ENCODE measurements at regions not wholly inside any gene's neighbourhood (a gene's known extent, or its start where the extent isn't known, plus 50 kb on each side); places are given as distances from the start of the nearest gene placed in this dataset.

DNA sequence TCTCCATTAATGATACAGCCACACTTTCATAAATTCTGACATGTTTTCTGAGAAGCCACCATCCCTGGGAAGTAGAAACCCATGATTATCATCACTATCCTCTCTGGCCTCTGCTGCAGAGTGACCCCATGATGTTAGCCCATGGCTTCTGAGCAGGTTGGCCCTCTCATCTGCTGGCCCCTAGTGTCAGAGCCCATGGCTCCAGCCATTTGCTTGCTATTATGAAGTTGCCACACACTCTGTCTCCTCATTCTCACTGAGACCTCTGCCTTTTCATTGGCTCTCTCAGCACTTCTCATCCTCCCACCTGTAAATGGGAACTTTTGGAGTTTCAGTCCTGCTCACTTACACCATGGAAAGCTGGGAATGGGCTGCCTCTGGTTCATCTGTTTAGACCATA lies 192.7 kb downstream of the GASK1B start:
- ChIA-PET CTCF (no interaction called here), POLR2A (no interaction called here)
- Mint-ChIP-seq H3K4me1 (peaks cover 2% of the 10 kb centered on the region), H3K9me3 (ENCODE audit: insufficient read depth) (no peaks in the 10 kb centered on the region), H3K27ac (no peak overlapping the region), H3K27me3 (peaks cover 3% of the 10 kb centered on the region), H3K4me3 (no peak overlapping the region)
- intact Hi-C loops (cut with micrococcal nuclease), result no loop called here
- no peaks in the 10 kb centered on the region for H3K36me3 ChIP-seq (replicated peaks in 1 of 2; ENCODE audit: control extremely low read depth in 1 of 2, control insufficient read depth in 1 of 2, extremely low read depth in 1 of 2, insufficient read depth in 2 of 2, low read length in 1 of 2)
- TF ChIP-seq, protein P1, sequence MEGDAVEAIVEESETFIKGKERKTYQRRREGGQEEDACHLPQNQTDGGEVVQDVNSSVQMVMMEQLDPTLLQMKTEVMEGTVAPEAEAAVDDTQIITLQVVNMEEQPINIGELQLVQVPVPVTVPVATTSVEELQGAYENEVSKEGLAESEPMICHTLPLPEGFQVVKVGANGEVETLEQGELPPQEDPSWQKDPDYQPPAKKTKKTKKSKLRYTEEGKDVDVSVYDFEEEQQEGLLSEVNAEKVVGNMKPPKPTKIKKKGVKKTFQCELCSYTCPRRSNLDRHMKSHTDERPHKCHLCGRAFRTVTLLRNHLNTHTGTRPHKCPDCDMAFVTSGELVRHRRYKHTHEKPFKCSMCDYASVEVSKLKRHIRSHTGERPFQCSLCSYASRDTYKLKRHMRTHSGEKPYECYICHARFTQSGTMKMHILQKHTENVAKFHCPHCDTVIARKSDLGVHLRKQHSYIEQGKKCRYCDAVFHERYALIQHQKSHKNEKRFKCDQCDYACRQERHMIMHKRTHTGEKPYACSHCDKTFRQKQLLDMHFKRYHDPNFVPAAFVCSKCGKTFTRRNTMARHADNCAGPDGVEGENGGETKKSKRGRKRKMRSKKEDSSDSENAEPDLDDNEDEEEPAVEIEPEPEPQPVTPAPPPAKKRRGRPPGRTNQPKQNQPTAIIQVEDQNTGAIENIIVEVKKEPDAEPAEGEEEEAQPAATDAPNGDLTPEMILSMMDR (IDR thresholded peaks at IDR 0.05), result no peak
- no peak for TF ChIP-seq EZH2 (IDR thresholded peaks at IDR 0.05; ENCODE audit: borderline replicate concordance, insufficient read depth, low read depth, low read length, poor library complexity, severe bottlenecking)
- H3K79me2 ChIP-seq (ENCODE audit: control insufficient read depth, insufficient read depth, low read length), result no peaks in the 10 kb centered on the region
- no peaks in the 10 kb centered on the region for H3K4me1 ChIP-seq (ENCODE audit: control insufficient read depth in 2 of 2, insufficient read depth in 2 of 2, low read length in 2 of 2)
- H2AFZ ChIP-seq (ENCODE audit: insufficient read depth, low read depth, low read length, poor library complexity, severe bottlenecking), result no peak overlapping the region
- H3K9me3 ChIP-seq (ENCODE audit: control extremely low read depth in 1 of 3, control insufficient read depth in 2 of 3, insufficient read depth in 1 of 3, low read length in 2 of 3), result no peaks in the 10 kb centered on the region
- no peak for ATAC-seq (ENCODE audit: low read depth)
- H4K20me1 ChIP-seq (ENCODE audit: control insufficient read depth, insufficient read depth, low read length, poor library complexity, severe bottlenecking), result no peaks in the 10 kb centered on the region
- no peak overlapping the region for H3K4me2 ChIP-seq (replicated peaks; ENCODE audit: low read depth, low read length, poor library complexity, severe bottlenecking)
- no peak overlapping the region for H3K27ac ChIP-seq (ENCODE audit: low read length in 2 of 2)
- no peak overlapping the region for H3K4me3 ChIP-seq (ENCODE audit: control extremely low read depth in 1 of 5, extremely low read depth in 1 of 5, insufficient read depth in 1 of 5, low read depth in 2 of 5, low read length in 4 of 5)
- H3K27me3 ChIP-seq (replicated peaks in 1 of 4; ENCODE audit: control extremely low read depth in 1 of 4, control insufficient read depth in 3 of 4, insufficient read depth in 4 of 4, low read length in 3 of 4), result no peaks in the 10 kb centered on the region
- no peak overlapping the region for H3K9ac ChIP-seq (ENCODE audit: low read length)
- DNase-seq, result no peak

DNA sequence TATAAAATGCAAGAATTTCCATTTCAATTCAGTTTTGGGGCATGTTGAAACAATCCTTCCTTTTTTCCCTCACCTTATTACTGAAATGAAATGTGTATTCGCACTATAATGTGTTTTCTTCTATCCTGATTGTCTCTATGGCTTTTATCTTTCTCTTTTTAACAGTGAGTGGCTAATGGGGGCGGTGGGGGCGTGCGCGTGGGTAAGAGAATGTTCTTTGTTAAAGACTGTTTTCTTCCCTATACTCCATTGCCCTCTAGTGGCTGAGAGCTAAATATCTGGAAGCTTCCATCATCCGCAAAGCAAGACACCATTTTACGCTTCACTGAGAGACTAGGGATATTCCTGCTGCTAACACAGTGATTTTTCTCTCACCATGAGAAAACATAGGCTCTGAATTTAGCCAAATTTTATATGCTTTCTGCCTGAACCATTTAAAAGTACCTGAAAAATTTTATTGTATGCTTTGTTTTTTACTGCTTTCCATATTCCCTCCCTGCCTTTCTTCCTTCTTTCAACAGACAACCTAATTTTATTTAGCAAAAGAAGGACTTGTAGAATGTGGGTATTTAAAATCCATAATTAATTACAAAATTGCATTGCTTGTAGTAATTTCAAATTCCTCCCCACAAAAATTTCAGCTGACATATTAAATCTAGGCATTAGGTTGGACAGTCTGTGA lies 194.0 kb downstream of the GASK1B start:
- Histone ChIP-seq H3K27ac (ENCODE audit: low read length in 2 of 2) (no peak overlapping the region), H3K36me3 (replicated peaks in 1 of 2; ENCODE audit: control extremely low read depth in 1 of 2, control insufficient read depth in 1 of 2, extremely low read depth in 1 of 2, insufficient read depth in 2 of 2, low read length in 1 of 2) (no peaks in the 10 kb centered on the region), H3K4me1 (ENCODE audit: control insufficient read depth in 2 of 2, insufficient read depth in 2 of 2, low read length in 2 of 2) (no peaks in the 10 kb centered on the region), H3K9me3 (ENCODE audit: control extremely low read depth in 1 of 3, control insufficient read depth in 2 of 3, insufficient read depth in 1 of 3, low read length in 2 of 3) (no peaks in the 10 kb centered on the region), H3K27me3 (replicated peaks in 1 of 4; ENCODE audit: control extremely low read depth in 1 of 4, control insufficient read depth in 3 of 4, insufficient read depth in 4 of 4, low read length in 3 of 4) (no peaks in the 10 kb centered on the region), H3K4me2 (replicated peaks; ENCODE audit: low read depth, low read length, poor library complexity, severe bottlenecking) (no peak overlapping the region), H3K4me3 (ENCODE audit: control extremely low read depth in 1 of 5, extremely low read depth in 1 of 5, insufficient read depth in 1 of 5, low read depth in 2 of 5, low read length in 4 of 5) (no peak overlapping the region), H3K79me2 (ENCODE audit: control insufficient read depth, insufficient read depth, low read length) (no peaks in the 10 kb centered on the region), H2AFZ (ENCODE audit: insufficient read depth, low read depth, low read length, poor library complexity, severe bottlenecking) (no peak overlapping the region), H3K9ac (ENCODE audit: low read length) (no peak overlapping the region), H4K20me1 (ENCODE audit: control insufficient read depth, insufficient read depth, low read length, poor library complexity, severe bottlenecking) (no peaks in the 10 kb centered on the region)
- no peak overlapping the region for H3K4me3 Mint-ChIP-seq
- POLR2A ChIA-PET, result no interaction called here
- intact Hi-C loops (cut with micrococcal nuclease), result no loop called here
- no peaks in the 10 kb centered on the region for H3K9me3 Mint-ChIP-seq (ENCODE audit: insufficient read depth)
- peaks cover 3% of the 10 kb centered on the region for H3K27me3 Mint-ChIP-seq
- CTCF ChIA-PET, result interaction anchor here (0.7 to 1.0 kb wide), 2 partner anchors 11 to 36 kb away, joined by 3 to 4 read pairs; no protein-coding TSS in a partner anchor
- DNase-seq (peak; percentile 39), ATAC-seq (ENCODE audit: low read depth) (no peak)
- TF ChIP-seq, protein P1 (IDR thresholded peaks at IDR 0.05), result peak; percentile 67
- TF ChIP-seq EZH2 (IDR thresholded peaks at IDR 0.05; ENCODE audit: borderline replicate concordance, insufficient read depth, low read depth, low read length, poor library complexity, severe bottlenecking), result no peak
- 43% methylated on average over 2 of the region's 7 CpGs for WGBS (ENCODE audit: insufficient coverage)
- H3K4me1 Mint-ChIP-seq, result peaks cover 2% of the 10 kb centered on the region
- no peak overlapping the region for H3K27ac Mint-ChIP-seq

All from B cell (primary cell).